Adipocyte (in vitro differentiated cells): ENCODE measurements at regions not wholly inside any gene's neighbourhood (a gene's known extent, or its start where the extent isn't known, plus 50 kb on each side); places are given as distances from the start of the nearest gene placed in this dataset.
"Not testable (repeated sequence)": the region's sequence is repeated elsewhere in the genome, so short reads cannot be mapped to it uniquely, and the experiment has no call there.

Experiments
- DNase-seq: peaks from one replicate; pipeline ENCODE4 v3.0.0-alpha.2; 2015; ENCODE audit warnings: low read depth
- H3K27me3 ChIP-seq: replicated peaks from 2 replicates; pipeline ENCODE4 v1.7.0; 2013; ENCODE audit warnings: mild to moderate bottlenecking, low read length, moderate library complexity; ENCODE audit not compliant: control insufficient read depth, insufficient read depth
- H3K36me3 ChIP-seq: 2 replicates; pipeline ENCODE4 v1.7.0; 2013; ENCODE audit warnings: low read length, mild to moderate bottlenecking, moderate library complexity; ENCODE audit not compliant: control insufficient read depth, insufficient read depth, severe bottlenecking
- H3K4me1 ChIP-seq: 2 replicates; pipeline ENCODE4 v1.7.0; 2013; ENCODE audit warnings: mild to moderate bottlenecking, low read length, moderate library complexity; ENCODE audit not compliant: control insufficient read depth, insufficient read depth
- H3K4me3 ChIP-seq: 2 replicates; pipeline ENCODE4 v1.7.0; 2013; ENCODE audit warnings: mild to moderate bottlenecking, low read length, moderate library complexity
- H3K9ac ChIP-seq: 2 replicates; pipeline ENCODE4 v1.7.0; 2013; ENCODE audit warnings: mild to moderate bottlenecking, low read length, moderate library complexity
- H3K9me3 ChIP-seq: 2 replicates; pipeline ENCODE4 v1.7.0; 2013; ENCODE audit warnings: mild to moderate bottlenecking, low read length, moderate library complexity; ENCODE audit not compliant: control insufficient read depth

GRCh38 chr20:56708991-56709390 lies 79.9 kb downstream of the TFAP2C start:
- H3K36me3 ChIP-seq, result no peaks in the 10 kb centered on the region
- H3K27me3 ChIP-seq, result peaks cover 20% of the 10 kb centered on the region
- peaks cover 3% of the 10 kb centered on the region for H3K9me3 ChIP-seq
- no peak overlapping the region for H3K9ac ChIP-seq
- DNase-seq, result no peak
- peaks cover 11% of the 10 kb centered on the region for H3K4me1 ChIP-seq
- H3K4me3 ChIP-seq, result no peak overlapping the region

GRCh38 chr20:56710125-56710524 lies 81.0 kb downstream of the TFAP2C start:
- Histone ChIP-seq H3K4me3 (no peak overlapping the region), H3K36me3 (no peaks in the 10 kb centered on the region), H3K4me1 (peaks cover 11% of the 10 kb centered on the region), H3K27me3 (peaks cover 20% of the 10 kb centered on the region), H3K9me3 (peaks cover 3% of the 10 kb centered on the region), H3K9ac (no peak overlapping the region)
- no peak for DNase-seq

GRCh38 chr20:56710577-56710976 lies 81.5 kb downstream of the TFAP2C start:
- not testable (repeated sequence) for DNase-seq, H3K36me3 ChIP-seq, H3K9me3 ChIP-seq, H3K9ac ChIP-seq, H3K4me3 ChIP-seq
- peaks cover 23% of the 10 kb centered on the region for H3K27me3 ChIP-seq
- peaks cover 11% of the 10 kb centered on the region for H3K4me1 ChIP-seq

- H3K9ac ChIP-seq, result no peak overlapping the region
- peaks cover 22% of the 10 kb centered on the region for H3K27me3 ChIP-seq
- DNase-seq, result no peak
- peaks cover 3% of the 10 kb centered on the region for H3K9me3 ChIP-seq
- H3K4me3 ChIP-seq, result no peak overlapping the region
- H3K36me3 ChIP-seq, result no peaks in the 10 kb centered on the region
- H3K4me1 ChIP-seq, result peaks cover 11% of the 10 kb centered on the region
These were observed 81.9 kb downstream of the TFAP2C start for GRCh38 chr20:56711018-56711417.

GRCh38 chr20:56715309-56715708 lies 86.2 kb downstream of the TFAP2C start:
- Histone ChIP-seq H3K4me3 (no peak overlapping the region), H3K4me1 (peaks cover 7% of the 10 kb centered on the region), H3K9me3 (no peaks in the 10 kb centered on the region), H3K27me3 (peaks cover 13% of the 10 kb centered on the region), H3K36me3 (no peaks in the 10 kb centered on the region), H3K9ac (no peak overlapping the region)
- no peak for DNase-seq

GRCh38 chr20:56715902-56716519 lies 86.9 kb downstream of the TFAP2C start:
- no peak for DNase-seq
- Histone ChIP-seq H3K4me1 (peaks cover 7% of the 10 kb centered on the region), H3K27me3 (peaks cover 16% of the 10 kb centered on the region), H3K9ac (no peak overlapping the region), H3K9me3 (no peaks in the 10 kb centered on the region), H3K4me3 (no peak overlapping the region), H3K36me3 (no peaks in the 10 kb centered on the region)

GRCh38 chr20:56716806-56717205 lies 87.7 kb downstream of the TFAP2C start:
- Histone ChIP-seq H3K27me3 (peaks cover 18% of the 10 kb centered on the region), H3K4me3 (no peak overlapping the region), H3K36me3 (no peaks in the 10 kb centered on the region), H3K9me3 (no peaks in the 10 kb centered on the region), H3K9ac (no peak overlapping the region), H3K4me1 (peaks cover under 1% of the 10 kb centered on the region)
- no peak for DNase-seq

- Histone ChIP-seq H3K4me3 (no peak overlapping the region), H3K36me3 (no peaks in the 10 kb centered on the region), H3K9me3 (no peaks in the 10 kb centered on the region), H3K4me1 (no peaks in the 10 kb centered on the region), H3K27me3 (peaks cover 24% of the 10 kb centered on the region), H3K9ac (no peak overlapping the region)
- DNase-seq, result no peak
These were observed 89.7 kb downstream of the TFAP2C start for GRCh38 chr20:56718816-56719215.

GRCh38 chr20:56720620-56721213 lies 91.6 kb downstream of the TFAP2C start:
- no peak for DNase-seq
- Histone ChIP-seq H3K27me3 (peaks cover 16% of the 10 kb centered on the region), H3K36me3 (no peaks in the 10 kb centered on the region), H3K9me3 (no peaks in the 10 kb centered on the region), H3K4me1 (no peaks in the 10 kb centered on the region), H3K9ac (no peak overlapping the region), H3K4me3 (no peak overlapping the region)

GRCh38 chr20:56722042-56722441 lies 92.9 kb downstream of the TFAP2C start:
- no peak overlapping the region for H3K9ac ChIP-seq
- H3K9me3 ChIP-seq, result no peaks in the 10 kb centered on the region
- no peak for DNase-seq
- H3K36me3 ChIP-seq, result no peaks in the 10 kb centered on the region
- no peaks in the 10 kb centered on the region for H3K4me1 ChIP-seq
- no peak overlapping the region for H3K4me3 ChIP-seq
- peaks cover 10% of the 10 kb centered on the region for H3K27me3 ChIP-seq

- no peaks in the 10 kb centered on the region for H3K9me3 ChIP-seq
- H3K4me3 ChIP-seq, result no peak overlapping the region
- peaks cover 15% of the 10 kb centered on the region for H3K27me3 ChIP-seq
- no peaks in the 10 kb centered on the region for H3K36me3 ChIP-seq
- H3K9ac ChIP-seq, result no peak overlapping the region
- no peaks in the 10 kb centered on the region for H3K4me1 ChIP-seq
- DNase-seq, result no peak
These were observed 94.2 kb downstream of the TFAP2C start for GRCh38 chr20:56723331-56723730.
